ENCODE measurements at regions not wholly inside any gene's neighbourhood (a gene's known extent, or its start where the extent isn't known, plus 50 kb on each side); places are given as distances from the start of the nearest gene placed in this dataset.
A peak's percentile ranks its signal among the peaks of the same experiment; 100 is the strongest.
"Not testable (repeated sequence)": the region's sequence is repeated elsewhere in the genome, so short reads cannot be mapped to it uniquely, and the experiment has no call there.

DNA sequence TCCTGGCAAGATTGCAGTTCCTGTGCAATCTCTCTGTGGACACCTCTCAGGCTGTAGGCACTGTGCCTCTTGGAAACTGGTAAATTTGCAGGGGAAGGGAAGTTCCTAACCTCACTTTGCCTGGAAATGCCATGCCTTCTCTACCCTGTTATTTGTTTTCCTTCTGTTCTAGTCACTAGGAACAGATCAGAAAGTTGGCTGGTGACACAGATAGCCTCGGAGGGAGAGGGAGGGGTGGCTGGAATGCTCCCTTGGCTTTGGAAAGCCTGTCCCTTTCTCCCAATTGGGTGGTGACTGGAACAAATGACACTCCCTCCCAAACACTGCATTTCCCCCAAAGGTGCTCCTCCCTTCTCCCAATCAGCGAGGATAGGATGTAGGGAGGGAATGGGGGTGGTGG lies 131.5 kb upstream of the F13A1 start:
- DNase-seq (ENCODE audit: low read depth): no peak
- TF ChIP-seq, protein P1, sequence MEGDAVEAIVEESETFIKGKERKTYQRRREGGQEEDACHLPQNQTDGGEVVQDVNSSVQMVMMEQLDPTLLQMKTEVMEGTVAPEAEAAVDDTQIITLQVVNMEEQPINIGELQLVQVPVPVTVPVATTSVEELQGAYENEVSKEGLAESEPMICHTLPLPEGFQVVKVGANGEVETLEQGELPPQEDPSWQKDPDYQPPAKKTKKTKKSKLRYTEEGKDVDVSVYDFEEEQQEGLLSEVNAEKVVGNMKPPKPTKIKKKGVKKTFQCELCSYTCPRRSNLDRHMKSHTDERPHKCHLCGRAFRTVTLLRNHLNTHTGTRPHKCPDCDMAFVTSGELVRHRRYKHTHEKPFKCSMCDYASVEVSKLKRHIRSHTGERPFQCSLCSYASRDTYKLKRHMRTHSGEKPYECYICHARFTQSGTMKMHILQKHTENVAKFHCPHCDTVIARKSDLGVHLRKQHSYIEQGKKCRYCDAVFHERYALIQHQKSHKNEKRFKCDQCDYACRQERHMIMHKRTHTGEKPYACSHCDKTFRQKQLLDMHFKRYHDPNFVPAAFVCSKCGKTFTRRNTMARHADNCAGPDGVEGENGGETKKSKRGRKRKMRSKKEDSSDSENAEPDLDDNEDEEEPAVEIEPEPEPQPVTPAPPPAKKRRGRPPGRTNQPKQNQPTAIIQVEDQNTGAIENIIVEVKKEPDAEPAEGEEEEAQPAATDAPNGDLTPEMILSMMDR (IDR thresholded peaks at IDR 0.05; ENCODE audit: insufficient read depth, low read depth, low read length, missing control alignments): no peak
- no peak overlapping the region for H3K4me3 ChIP-seq (ENCODE audit: low read depth, low read length)

DNA sequence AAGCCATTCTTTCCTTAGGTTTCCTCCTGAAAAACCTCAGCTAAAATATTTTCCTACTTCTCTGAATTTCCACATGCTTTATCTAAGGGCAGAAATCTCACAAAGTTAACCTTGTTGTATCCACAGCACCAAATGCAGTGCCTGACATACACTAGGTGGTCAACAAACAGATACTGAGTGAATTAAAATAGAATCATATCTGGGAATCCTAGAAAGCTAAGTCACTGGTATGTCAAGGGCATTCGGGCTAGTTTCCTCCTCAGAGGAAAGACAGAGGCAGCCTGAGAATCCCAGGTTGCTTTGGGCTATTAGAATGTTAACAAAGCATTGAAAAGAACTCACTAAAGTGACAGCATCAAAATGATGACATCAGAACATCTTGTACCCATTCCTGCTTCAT lies 132.7 kb upstream of the F13A1 start:
- no peak for DNase-seq (ENCODE audit: low read depth)
- H3K4me3 ChIP-seq (ENCODE audit: low read depth, low read length): no peak overlapping the region
- TF ChIP-seq, protein P1 (IDR thresholded peaks at IDR 0.05; ENCODE audit: insufficient read depth, low read depth, low read length, missing control alignments): no peak

DNA sequence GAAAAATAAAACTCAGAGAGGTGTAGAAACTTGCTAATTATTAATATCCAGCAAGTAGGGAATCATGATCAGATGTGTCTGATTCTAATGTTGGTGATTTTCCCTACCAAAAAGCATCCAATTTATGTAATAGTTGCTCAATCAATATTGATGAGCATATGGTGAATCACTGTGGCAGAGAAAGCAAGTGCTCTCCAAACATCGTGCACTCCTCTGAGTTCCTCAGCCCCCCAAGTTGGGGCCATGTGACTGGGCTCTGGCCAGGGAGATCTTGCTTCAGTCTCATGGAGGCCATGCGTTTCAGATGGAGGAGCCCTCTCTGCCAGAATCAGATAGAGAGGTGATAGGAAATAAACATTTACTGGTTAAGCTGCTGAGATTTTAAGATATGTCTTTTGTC lies 133.2 kb upstream of the LY86 start:
- no peak for DNase-seq (ENCODE audit: low read depth)
- no peak overlapping the region for H3K4me3 ChIP-seq (ENCODE audit: low read depth, low read length)
- TF ChIP-seq, protein P1 (IDR thresholded peaks at IDR 0.05; ENCODE audit: insufficient read depth, low read depth, low read length, missing control alignments): no peak

DNA sequence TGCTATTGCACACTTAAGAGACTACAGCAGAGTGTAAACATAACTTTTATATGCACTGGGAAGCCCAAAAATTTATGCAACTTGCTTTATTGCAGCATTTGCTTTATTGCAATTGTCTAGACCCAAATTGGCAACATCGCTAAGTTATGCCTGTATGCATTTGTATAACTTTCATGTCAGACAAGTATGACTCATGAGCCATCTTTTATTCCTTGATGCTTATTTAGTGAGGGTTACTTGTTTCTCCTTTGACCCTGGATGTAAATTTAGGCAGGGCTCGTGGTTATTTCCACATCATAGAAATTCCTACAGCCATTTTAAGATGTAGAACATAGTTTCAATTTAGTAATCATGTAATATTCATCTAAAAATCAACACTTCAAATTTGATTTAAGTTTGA lies 130.3 kb upstream of the LY86 start:
- H3K4me3 ChIP-seq (ENCODE audit: low read depth, low read length): no peak overlapping the region
- DNase-seq (ENCODE audit: low read depth): no peak
- TF ChIP-seq, protein P1 (IDR thresholded peaks at IDR 0.05; ENCODE audit: insufficient read depth, low read depth, low read length, missing control alignments): no peak

DNA sequence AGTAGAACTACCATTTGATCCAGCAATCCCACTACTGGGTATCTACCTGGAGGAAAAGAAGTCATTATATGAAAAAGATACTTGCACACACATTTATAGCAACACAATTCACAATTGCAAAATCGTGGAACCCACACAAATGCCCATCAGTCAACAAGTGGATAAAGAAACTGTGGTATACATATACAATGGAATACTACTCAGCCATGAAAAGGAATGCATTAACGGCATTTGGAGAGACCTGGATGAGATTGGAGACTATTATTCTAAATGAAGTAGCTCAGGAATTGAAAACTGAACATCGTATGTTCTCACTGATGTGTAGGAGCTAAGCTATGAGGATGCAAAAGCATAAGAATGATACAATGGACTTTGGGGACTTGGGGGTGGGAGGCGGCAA lies 128.6 kb upstream of the LY86 start:
- not testable (repeated sequence) for DNase-seq (ENCODE audit: low read depth); H3K4me3 ChIP-seq (ENCODE audit: low read depth, low read length)

DNA sequence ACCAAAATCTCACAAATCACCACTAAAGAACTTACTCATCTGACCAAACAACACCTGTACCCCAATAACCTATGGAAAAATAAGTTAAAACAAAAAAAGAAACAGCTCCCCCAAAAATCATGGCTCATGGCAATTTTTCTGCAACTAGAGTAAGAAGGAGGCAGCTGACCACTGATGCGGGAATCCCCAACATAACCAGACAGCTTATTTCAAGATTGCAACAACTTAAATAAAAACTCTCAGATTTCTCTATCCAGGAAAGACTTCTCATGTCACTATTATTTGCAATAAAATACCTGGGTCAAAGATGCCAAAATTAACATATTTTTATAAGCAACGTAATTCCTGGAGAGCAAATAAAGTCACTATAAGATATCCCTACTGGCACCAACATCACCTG lies 128.1 kb upstream of the LY86 start:
- no peak overlapping the region for H3K4me3 ChIP-seq (ENCODE audit: low read depth, low read length)
- peak; percentile 23 for DNase-seq (ENCODE audit: low read depth)
- TF ChIP-seq, protein P1 (IDR thresholded peaks at IDR 0.05; ENCODE audit: insufficient read depth, low read depth, low read length, missing control alignments): no peak

DNA sequence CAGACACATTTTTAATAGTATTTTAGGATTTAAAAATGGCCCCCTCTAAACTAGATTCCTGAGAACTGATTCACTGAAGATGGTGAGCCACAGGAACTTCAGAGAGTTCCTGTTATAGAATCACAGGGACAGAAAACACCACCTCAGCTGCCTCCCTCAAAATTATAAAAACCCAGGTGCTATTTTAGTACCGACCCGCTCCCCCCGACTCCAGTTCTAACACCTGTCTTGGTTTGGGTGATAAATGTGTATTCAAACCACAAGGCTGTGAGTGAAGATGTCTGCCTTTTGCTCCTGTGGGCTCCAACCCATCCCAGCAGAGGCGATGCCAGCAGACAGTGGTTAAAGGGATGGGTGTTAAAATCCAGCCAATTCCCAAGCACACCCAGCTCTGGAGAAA lies 127.4 kb upstream of the LY86 start:
- no peak overlapping the region for H3K4me3 ChIP-seq (ENCODE audit: low read depth, low read length)
- TF ChIP-seq, protein P1 (IDR thresholded peaks at IDR 0.05; ENCODE audit: insufficient read depth, low read depth, low read length, missing control alignments): no peak
- DNase-seq (ENCODE audit: low read depth): peak; percentile 44
